ENCODE measurements at regions not wholly inside any gene's neighbourhood (a gene's known extent, or its start where the extent isn't known, plus 50 kb on each side); places are given as distances from the start of the nearest gene placed in this dataset.
"Not testable (repeated sequence)": the region's sequence is repeated elsewhere in the genome, so short reads cannot be mapped to it uniquely, and the experiment has no call there.

DNA sequence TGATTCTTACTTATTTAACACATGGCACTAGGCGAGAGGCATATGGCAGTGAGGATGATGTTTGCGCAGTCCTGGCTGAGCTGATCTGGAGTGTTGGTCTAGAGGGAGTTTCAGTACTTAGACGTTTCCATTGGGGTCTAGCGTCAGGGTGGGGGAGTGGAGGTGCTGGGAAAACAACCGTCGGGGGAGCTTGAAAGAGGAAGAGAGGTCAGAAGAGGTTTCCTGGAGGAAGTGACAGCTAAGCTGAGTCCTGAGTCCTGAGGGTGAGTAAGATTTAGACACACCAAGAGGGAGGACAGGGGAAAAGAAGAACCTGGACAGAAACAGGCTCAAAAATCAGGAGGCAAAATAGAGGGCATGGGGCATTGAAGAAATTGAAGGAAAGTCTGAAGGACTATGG is 81.4 kb downstream of the ALOX5AP start:
- DNase-seq (ENCODE audit: low read depth in 2 of 2): no peak

DNA sequence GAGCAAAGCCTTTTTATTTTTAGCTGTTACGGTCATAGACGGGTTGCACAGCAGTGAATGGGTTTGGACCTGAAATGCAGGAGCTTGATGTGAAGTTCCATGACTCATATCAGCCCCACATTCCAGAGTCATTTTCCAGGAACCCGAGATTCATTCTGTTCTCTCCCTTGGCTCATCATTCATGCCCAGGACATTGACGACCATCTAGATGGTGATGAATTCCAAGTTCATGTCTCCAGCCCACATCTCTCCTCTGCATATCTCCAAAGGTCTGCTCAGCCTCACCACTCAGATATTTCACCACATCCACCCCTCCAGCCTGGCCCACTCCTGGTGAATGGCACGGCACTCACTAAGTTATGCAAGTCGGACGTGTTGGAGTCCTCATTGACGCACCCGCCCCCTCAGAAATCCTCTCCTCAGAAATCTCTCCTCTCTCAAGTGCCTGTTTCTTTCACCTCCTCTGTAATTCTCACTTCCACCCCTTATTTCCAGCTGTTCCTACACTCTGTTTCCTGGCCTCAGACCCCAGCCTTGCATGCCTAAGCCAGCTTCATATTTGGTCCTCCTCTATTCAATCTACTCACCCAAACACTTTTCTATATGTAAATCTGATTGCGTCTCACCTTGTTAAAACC is 83.1 kb downstream of the ALOX5AP start:
- DNase-seq (ENCODE audit: low read depth in 2 of 2): no peak

DNA sequence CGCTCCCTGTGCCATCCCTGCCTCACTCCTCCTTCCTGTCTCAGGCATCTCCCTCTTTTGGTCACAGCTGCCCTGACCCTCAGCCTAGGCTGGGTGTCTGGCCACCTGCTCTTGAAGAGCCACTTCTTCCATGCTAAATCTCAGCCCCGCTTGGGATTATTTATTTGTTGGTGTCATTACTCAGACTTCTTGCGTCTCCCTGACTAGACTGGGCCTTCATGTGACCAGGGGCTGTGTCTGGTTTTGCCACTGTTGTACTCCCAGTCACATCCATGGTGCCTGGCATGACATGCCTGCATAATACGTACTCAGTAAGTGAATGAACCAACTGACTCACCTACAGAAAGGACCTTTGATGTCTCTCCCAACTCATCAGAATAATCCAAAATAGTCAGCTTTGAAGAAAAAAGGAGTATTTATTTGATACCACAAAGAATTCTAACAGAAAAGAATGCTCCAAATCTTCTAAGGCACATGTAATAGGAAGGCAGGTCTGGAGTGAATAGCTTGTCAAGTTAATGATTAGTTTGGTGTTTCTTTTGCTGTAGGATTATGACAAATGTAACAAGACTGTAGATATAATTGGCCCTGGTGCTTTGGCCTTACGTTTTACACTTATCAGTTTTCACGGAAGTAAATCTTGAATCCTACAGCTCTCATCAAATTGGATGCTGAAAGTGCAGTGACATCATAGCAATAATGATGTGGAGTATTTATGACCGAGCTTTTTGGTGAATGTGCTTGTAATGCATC is 84.0 kb downstream of the ALOX5AP start:
- no peak for DNase-seq (ENCODE audit: low read depth in 2 of 2)

DNA sequence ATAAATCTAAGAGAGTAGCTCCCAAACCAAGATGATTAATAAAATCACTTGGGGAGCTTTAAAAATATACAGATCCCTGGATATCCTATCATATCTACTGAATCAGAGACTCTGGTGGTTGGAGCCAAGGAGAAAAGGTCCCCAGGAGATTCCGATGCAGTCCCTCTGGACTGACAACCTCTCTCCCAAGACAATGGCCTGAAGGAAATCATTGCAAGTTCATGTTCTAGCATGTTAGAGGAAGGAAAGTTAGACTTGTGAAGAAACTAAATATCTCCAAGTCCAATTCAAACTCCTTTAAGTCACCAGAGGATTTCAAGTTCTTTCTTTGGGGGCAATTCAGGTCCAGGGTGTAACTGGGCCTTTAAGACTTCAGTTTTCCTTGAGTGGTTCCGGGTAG is 84.7 kb upstream of the MEDAG start:
- DNase-seq (ENCODE audit: low read depth in 2 of 2): no peak

DNA sequence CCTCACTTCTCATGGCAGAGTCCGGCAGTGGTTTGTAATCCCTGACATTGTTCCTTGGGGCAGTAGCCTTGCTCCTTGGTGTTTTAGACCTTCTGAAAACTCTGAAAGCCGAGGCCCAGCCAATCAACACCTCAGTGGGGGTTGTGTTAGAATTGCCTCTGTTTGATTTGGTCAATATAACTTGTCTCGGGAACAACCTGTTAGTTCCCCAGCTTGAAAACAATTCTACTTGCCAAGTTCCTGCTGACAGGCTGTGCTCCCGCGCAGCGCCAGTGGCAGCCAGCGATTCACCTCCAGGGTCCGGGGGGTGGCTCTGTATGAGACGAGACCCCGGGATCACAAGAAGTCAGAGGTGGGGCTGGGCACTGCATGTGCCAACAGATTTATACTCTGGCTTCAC is 81.4 kb upstream of the MEDAG start:
- DNase-seq (ENCODE audit: low read depth in 2 of 2): no peak

DNA sequence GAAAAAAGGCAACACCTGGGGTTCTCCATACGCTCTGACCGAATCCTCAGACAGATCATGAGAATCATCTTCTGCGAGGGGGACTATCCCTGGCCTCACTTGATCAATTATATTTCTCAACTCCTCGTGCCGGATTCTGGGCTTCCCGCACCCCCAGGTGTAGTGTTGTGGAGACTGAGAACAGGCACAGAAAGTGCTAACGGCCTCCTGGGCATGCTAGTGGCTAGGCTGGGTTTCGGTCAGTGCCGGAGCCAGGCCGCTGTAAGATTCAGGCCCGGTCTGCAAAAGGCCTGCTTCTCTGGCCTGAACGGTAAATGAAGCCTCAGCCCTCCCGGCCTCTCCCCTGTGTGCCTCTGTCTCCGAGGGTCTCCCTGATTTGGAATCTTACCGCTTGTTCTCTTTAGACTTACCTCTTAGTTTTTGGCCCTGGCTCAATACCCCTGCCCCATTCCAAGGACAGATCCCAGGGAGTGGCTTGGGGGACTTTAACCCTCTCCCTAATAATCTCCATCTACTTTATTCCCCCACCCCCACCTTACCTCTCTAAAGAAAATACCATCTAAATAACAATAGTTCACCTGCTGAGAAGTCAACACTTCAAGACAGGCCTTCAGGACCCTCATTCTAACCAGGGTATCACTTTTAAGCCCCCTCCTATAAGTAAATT is 79.0 kb upstream of the MEDAG start:
- DNase-seq (ENCODE audit: low read depth in 2 of 2): no peak

DNA sequence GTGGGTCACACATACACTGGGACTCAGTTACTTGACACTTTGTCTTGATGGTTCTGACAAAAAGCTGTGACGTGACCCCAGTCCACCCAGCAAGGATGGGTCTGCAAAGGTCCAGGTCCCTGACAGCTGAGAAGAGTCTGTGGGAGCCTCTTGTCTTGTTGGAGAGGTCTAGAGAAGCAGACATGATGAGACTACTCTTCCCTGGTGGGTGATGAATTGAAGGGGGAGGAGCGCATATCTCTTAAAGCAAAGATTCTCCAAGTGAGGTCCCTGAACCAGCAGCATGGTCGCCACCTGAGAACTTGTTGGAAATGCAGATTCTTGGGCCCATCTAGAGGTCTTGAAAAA is 78.5 kb upstream of the MEDAG start:
- no peak for DNase-seq (ENCODE audit: low read depth in 2 of 2)

DNA sequence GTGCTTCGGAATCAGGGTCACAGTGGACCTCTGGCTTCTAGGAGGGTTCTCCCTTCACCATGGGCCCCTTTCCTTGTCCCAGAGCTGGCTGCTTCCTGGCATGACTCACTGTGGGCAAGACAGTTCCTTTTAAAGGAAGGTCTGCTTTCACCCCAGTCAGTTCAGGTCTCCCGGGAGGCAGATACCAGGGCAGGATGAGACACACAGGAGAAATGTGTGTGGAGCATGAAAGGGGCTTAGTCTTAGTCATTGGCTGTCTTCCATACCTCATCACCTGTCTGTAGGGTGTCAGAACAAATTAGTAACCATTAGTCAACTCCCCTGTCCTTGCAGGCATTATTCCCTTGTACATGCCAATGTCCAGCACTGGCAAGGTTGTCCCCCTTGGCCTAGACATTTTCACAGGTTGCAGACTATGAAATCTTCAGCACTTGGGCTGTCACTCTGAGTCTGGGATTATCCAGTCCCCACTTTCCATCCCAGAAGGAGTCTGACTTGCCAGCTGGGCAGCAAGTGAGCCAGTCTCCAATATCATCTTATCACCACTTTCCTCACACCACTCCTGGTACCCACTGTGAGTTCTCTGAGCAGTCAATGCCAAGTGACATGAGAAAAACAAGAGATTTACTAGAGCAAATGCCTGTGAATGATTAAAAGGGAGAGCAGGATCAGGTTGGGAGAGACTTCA is 76.8 kb upstream of the MEDAG start:
- DNase-seq (ENCODE audit: low read depth in 2 of 2): no peak

DNA sequence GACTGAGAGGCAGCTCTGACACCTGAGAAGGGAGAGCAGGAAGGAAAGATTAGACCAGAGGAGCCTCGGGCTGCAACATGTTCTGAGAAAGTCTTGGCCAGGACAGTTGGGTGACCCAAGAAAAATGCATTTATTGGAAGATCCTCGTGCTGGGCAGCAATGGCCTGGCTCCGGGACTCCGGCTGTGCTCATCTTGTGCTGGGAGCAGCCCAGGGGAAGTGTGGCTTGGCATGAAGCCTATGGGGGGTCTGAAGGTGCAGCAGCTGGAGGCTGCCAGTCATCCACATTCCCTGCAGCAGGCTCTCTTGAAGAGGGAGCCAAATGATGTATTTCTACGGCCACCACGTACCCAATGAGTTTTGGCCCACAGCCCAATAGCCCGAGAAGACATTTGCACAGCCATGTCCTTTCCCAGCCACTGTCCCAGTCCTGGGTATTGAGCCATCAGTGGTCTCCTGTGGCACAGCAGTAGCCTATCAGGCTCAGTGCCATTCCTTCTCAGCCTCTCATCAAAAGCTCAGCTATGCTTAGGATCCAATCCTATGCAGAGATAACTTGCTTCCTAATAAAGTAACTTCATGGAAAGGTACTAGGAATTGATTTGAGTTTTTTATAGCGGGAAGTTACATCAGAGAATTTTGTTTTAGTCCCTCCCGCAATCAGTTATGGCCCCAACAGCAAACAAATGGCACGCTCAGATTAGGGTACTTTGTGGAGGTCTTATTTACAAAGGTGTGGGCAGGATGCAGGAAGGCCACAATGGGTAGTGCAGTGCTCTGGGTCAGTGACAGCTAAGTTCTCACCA is 76.0 kb upstream of the MEDAG start:
- DNase-seq (ENCODE audit: low read depth in 2 of 2): no peak

DNA sequence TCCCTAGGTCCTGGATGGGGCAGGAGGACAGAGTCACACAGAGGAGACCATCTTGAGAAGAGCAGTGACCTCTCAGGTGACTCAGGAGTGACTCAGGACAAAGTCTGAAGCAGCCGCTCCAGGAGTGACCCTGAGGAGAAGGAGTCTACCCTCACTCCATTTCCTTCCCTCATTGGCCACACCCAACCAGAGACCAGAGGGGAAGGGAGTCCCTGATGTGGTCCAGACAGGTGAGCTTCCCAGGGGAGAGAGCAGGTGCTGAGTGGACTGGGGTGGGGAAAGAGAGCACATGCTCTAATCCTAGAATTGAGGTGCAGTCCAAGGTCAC is 75.5 kb upstream of the MEDAG start:
- DNase-seq (ENCODE audit: low read depth in 2 of 2): no peak

DNA sequence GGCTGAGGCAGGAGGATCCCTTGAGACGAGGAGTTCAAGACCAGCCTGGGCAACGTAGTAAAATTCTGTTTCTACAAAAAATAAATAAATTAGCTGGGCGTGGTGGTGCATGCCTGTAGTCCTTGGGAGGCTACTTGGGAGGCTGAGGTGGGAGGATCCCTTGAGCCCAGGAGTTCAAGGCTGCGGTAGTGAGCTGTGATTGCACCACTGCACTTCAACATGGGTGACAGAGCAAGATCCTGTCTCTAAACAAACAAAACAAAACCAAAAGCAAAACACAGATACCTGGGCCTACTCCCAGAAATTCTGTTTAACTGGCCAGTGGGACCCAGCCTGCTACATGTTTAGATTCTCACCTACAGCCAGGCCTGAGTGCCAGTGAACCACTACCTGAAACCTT is 74.6 kb upstream of the MEDAG start:
- no peak for DNase-seq (ENCODE audit: low read depth in 2 of 2)

DNA sequence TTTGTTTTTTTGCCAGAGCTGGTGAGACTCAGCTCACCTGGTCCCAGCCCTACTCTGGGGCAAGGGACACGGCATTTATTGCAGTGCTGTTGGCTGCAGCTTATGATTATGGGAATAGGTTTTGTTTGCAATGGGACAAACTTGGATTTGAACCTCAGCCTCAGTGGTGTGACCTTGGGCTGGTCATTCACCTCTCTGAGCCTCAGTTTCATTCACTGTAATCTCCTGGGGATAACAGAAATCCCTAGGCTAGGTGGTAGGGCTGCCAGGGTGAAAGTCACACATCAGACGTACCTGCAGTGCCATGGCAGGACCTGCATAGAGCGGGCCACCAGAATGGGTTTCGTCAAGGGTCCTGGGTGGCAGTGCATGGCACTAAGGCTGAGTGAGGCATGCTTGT is 73.7 kb upstream of the MEDAG start:
- DNase-seq (ENCODE audit: low read depth in 2 of 2): no peak

DNA sequence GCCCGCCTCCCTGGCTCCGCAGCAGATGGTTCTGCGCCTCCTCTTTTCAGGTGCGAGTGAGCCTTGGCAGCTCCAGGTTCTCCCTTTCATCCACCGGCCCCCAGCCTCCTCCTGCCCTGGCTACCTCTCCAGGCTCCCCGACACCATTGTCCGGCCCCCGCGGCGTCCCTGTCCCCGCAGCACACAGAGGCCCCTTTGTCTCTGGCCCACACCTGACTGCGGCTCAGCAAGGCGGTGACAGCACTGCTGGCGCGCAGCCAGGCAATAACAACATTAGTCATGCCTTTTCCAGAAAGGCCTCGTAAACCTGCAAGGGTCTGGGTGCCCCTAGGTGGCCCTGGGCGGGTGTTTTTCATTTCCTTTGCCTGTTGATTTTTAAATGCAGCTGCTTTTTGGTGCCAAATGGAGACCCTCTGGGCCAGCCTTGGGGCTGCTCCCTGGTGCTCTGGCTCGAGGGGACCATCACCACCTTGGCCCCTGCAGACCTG is 73.2 kb upstream of the MEDAG start:
- DNase-seq (ENCODE audit: low read depth in 2 of 2): peak; percentile 11 to 16

DNA sequence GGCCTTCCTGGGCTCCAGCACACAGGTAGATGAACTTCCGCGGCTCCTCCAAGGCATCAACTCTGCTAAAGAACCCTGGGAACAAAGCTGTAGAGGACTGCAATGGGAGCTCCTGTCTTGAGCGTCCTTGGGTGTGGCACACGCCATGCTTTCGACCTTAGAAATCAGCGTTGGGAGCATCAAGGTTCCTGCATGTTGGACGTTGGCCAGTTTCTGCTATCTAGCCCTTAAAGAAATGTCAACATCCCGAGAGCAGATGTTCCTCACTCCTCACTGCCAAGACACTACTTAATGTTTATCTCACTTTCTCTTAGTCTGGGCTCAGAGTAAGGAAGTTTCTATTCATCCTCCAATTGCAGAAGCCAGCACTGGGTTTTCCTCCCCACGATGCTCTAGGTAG is 70.6 kb upstream of the MEDAG start:
- no peak for DNase-seq (ENCODE audit: low read depth in 2 of 2)

DNA sequence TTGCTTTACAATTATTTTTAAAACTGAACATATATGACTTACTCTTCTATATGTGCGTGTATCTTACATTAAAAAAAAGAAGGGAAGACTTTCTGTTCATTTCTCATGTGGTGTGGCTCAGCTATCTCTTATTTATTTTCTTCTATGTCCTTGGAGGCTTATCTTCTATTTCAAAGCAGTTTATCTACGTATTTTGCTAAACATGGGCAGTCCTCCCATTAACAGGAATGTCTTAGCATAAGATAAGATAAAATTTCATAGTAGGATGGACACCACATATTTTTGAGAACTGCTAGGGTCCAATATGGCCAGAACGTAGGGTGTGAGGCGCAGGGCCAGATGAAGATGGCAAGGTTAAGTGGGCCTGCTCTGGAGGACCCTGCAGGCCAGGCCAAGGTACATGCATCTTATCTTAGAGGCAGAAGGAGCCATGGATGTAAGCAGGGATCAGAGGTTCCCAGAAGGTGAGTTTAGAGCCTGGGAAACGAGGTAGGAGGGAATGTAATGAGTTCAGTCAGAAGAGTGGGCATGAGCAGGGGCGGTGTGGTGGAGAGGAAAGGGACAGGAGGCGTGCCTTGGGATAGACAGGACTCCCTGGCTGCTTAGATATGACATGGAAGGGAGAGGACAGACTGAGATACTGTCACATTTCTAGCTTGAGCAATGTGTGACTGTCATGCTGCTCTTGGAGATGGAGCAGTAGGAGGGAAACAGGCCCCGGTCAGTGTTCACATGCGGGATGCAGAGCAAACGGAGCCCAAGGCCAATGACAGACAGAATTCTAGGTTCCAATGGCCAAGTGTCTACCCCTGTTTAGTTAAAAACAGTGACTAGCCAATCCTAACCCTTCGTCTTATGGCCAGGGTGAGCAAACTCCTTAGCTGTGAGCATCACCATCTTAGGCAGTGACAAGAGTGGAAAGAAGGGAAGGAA is 68.6 kb upstream of the MEDAG start:
- DNase-seq (ENCODE audit: low read depth in 2 of 2): no peak

DNA sequence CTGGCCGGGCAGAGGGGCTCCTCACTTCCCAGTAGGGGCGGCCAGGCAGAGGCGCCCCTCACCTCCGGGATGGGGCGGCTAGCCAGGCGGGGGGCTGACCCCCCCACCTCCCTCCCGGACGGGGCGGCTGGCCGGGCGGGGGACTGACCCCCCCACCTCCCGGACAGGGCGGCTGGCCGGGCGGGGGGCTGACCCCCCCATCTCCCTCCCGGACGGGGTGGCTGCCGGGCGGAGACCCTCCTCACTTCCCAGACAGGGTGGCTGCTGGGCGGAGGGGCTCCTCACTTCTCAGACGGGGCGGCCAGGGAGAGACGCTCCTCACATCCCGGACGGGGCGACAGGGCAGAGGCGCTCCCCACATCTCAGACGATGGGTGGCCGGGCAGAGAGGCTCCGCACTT is 66.4 kb upstream of the MEDAG start:
- DNase-seq (ENCODE audit: low read depth in 2 of 2): not testable (repeated sequence)

DNA sequence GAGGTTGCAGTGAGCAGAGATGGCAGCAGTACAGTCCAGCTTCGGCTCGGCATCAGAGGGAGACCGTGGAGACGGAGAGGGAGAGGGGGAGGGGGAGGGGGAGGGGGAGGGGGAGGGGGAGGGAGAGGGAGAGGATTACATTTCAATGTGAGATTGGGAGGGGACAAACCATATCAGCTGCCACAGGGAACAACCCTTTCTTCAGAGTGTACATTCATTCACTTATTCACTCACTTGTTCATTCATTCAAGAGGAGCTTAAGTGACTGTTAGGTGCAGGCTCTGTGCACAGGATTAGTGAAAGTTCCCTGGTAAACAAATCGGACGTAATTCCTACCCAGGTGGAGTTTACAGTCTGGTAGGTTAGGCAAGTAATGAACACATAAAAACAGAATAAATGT is 65.6 kb upstream of the MEDAG start:
- DNase-seq (ENCODE audit: low read depth in 2 of 2): no peak

DNA sequence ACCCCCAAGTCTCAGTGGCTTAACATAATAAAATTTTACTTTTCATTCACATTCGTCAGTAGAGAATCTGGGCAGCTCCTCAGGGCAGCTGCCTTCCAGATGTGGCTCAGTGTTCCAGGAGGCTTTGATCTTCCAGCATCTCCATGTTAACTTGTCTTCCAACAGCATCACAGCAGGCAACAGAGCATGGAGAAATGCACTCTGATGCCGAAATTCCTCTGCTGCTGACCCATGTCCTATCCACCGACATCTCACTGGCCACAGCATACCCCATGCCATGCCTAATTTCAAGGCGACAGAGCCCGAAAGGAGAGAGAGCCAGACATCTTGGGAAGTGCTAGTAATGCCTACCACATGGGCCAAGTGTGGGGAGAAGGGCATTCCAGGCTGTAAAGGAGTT is 64.9 kb upstream of the MEDAG start:
- no peak for DNase-seq (ENCODE audit: low read depth in 2 of 2)

DNA sequence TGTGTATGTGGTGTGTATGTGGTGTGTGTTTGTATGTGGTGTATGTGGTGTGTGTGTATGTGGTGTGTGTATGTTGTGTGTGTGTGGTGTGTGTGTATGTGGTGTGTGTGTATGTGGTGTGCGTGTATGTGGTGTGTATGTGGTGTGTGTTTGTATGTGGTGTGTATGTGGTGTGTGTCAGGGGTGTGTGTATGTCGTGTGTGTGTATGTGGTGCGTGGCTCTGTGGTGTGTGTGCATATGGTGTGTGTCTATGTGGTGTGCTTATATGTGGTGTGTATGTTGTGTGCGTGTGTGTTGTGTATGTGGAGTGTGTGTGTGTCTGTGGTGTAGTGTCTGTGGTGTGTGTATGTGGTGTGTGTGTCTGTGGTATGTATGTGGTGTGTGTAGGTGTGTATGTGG is 62.5 kb upstream of the MEDAG start:
- no peak for DNase-seq (ENCODE audit: low read depth in 2 of 2)

DNA sequence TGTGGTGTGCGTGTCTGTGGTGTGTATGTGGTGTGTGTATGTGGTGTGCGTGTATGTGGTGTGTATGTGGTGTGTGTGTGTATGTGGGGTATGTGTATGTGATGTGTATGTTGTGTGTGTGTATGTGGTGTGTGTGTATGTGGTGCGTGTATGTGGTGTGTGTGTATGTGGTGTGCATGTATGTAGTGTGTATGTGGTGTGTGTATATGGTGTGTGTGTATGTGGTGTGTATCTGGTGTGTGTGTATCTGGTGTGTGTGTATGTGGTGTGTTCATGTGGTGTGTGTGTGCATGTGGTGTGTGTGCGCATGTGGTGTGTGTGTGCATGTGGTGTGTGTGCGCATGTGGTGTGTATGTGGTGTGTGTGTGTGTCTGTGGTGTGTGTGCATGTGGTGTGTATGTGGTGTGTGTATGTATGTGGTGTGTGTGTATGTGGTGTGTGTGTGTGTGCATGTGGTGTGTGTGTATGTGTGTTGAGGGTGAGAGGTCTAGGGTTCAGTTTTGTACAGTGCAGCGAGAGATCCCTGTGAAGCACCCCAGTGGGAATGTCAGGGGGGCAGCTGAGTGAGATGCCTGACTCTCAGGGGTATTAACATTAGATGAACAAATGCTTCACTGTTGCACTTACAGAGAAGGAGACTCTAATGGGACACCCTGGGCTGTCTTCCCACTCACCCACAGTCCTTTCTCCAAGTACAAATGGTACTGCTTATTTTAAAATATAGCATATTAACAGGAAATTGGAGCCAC is 61.3 kb upstream of the MEDAG start:
- no peak for DNase-seq (ENCODE audit: low read depth in 2 of 2)
